MM.1S (cell line): ENCODE measurements at regions not wholly inside any gene's neighbourhood (a gene's known extent, or its start where the extent isn't known, plus 50 kb on each side); places are given as distances from the start of the nearest gene placed in this dataset.

ENCODE experiments used
- EZH2phosphoT487 ChIP-seq: fragments of 300-600 bp; sonication (generic); IDR thresholded peaks from 2 replicates; pipeline ENCODE4 v1.6.1; 2018; ENCODE audit warnings: antibody characterized with exemption, low read length
- TF ChIP-seq, protein P1 (sequence below): fragments of 300-600 bp; sonication (generic); IDR thresholded peaks from 2 replicates; pipeline ENCODE4 v1.5.1; 2016; ENCODE audit warnings: antibody characterized with exemption, low read length, mixed read lengths

GRCh38 chr21:16492356-16492755 lies 762.6 kb downstream of the USP25 start:
- TF ChIP-seq EZH2phosphoT487: no peak
- TF ChIP-seq, protein P1, sequence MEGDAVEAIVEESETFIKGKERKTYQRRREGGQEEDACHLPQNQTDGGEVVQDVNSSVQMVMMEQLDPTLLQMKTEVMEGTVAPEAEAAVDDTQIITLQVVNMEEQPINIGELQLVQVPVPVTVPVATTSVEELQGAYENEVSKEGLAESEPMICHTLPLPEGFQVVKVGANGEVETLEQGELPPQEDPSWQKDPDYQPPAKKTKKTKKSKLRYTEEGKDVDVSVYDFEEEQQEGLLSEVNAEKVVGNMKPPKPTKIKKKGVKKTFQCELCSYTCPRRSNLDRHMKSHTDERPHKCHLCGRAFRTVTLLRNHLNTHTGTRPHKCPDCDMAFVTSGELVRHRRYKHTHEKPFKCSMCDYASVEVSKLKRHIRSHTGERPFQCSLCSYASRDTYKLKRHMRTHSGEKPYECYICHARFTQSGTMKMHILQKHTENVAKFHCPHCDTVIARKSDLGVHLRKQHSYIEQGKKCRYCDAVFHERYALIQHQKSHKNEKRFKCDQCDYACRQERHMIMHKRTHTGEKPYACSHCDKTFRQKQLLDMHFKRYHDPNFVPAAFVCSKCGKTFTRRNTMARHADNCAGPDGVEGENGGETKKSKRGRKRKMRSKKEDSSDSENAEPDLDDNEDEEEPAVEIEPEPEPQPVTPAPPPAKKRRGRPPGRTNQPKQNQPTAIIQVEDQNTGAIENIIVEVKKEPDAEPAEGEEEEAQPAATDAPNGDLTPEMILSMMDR: no peak
